Esophagus squamous epithelium (tissue), 4 donors: ENCODE measurements at regions not wholly inside any gene's neighbourhood (a gene's known extent, or its start where the extent isn't known, plus 50 kb on each side); places are given as distances from the start of the nearest gene placed in this dataset.

Experiments
- CTCF ChIP-seq, 6 experiments: fragments of 450-650 bp in 4 of 6; fragments of 200-600 bp in 2 of 6; sonication (generic) in 2 of 6; IDR thresholded peaks; one replicate each; pipeline ENCODE4 v1.5.1; 2016 to 2019; ENCODE audit warnings: antibody characterized with exemption in 6 of 6, mild to moderate bottlenecking in 4 of 6, moderate library complexity in 4 of 6
- POLR2A ChIP-seq, 4 donors: fragments of 450-650 bp; IDR thresholded peaks; one replicate each; pipeline ENCODE4 v1.6.1; 2017; ENCODE audit warnings: antibody characterized with exemption in 4 of 4, mild to moderate bottlenecking in 4 of 4, moderate library complexity in 3 of 4

GRCh38 chr7:109879287-109879828 lies 1211.6 kb upstream of the LRRN3 start:
- TF ChIP-seq CTCF (IDR thresholded peaks at IDR 0.05) (no peak), POLR2A (IDR thresholded peaks at IDR 0.05) (no peak)
